ENCODE measurements at regions not wholly inside any gene's neighbourhood (a gene's known extent, or its start where the extent isn't known, plus 50 kb on each side); places are given as distances from the start of the nearest gene placed in this dataset.

DNA sequence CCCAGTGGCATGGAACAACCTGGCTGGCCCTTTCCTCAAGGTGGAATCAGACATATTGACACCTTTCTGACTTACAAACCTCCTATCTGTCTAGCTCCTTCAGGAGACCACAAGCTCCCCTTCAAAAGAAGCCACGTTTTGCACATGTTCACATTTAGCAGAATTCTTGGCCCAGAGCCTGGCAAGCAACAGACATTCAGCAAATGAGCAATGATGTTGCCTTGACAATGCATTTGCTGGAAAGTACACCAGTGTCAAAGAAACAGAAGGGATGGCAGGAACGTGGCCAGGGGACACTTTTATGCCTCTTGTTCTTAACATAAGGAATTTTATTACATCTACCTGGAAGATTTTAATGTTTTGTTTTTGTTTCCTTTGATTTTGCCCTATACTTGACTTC, 85.5 kb upstream of the FGF14 start:
- TF ChIP-seq, protein P1, sequence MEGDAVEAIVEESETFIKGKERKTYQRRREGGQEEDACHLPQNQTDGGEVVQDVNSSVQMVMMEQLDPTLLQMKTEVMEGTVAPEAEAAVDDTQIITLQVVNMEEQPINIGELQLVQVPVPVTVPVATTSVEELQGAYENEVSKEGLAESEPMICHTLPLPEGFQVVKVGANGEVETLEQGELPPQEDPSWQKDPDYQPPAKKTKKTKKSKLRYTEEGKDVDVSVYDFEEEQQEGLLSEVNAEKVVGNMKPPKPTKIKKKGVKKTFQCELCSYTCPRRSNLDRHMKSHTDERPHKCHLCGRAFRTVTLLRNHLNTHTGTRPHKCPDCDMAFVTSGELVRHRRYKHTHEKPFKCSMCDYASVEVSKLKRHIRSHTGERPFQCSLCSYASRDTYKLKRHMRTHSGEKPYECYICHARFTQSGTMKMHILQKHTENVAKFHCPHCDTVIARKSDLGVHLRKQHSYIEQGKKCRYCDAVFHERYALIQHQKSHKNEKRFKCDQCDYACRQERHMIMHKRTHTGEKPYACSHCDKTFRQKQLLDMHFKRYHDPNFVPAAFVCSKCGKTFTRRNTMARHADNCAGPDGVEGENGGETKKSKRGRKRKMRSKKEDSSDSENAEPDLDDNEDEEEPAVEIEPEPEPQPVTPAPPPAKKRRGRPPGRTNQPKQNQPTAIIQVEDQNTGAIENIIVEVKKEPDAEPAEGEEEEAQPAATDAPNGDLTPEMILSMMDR (conservative IDR thresholded peaks at IDR 0.05; ENCODE audit: low read depth, low read length), result no peak
- TF ChIP-seq EZH2 (IDR thresholded peaks at IDR 0.05; ENCODE audit: borderline replicate concordance, low read depth, low read length, poor library complexity, severe bottlenecking), result no peak
